ENCODE measurements at regions not wholly inside any gene's neighbourhood (a gene's known extent, or its start where the extent isn't known, plus 50 kb on each side); places are given as distances from the start of the nearest gene placed in this dataset.

DNA sequence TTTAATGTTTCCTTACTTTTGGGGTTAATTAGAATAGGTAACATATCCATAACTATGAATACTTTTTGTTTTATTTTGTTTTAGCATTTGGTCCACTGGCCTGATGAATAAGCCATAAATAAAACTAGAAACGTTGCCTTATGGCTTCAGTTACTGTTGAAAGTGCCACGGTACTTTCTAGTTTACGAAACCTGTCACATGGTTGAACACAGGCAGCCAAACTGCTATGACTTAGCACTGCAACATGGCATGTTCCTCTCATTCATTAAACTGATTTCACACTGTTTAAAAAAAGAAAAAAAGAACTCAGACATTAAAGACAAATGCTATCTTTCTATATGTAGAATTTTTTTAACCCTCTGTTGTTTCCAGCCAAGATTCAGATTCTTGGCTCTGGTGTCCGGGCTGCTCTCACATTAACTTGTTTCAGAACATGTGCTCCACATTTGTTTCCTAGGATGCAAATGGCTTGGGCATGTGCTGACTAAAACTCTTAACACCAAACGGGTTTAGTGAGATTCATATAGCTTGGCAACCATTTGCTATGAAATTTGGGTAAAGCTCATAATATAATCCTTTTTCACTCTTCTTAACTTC lies 323.9 kb upstream of the RND3 start:
- ATAC-seq, result no peak
- TF ChIP-seq GLIS3 (CRISPR knock-in tag; IDR thresholded peaks at IDR 0.05) (no peak), ZC3H10 (CRISPR knock-in tag; IDR thresholded peaks at IDR 0.05) (no peak), PPARA (CRISPR knock-in tag; IDR thresholded peaks at IDR 0.05; ENCODE audit: borderline replicate concordance) (no peak), SNAI2 (CRISPR knock-in tag; IDR thresholded peaks at IDR 0.05) (no peak), ZNF8 (CRISPR knock-in tag; IDR thresholded peaks at IDR 0.05) (no peak), TCF4 (CRISPR knock-in tag; IDR thresholded peaks at IDR 0.05; ENCODE audit: borderline replicate concordance) (no peak), ESRRG (CRISPR knock-in tag; IDR thresholded peaks at IDR 0.05) (no peak), ZFP30 (CRISPR knock-in tag; IDR thresholded peaks at IDR 0.05) (no peak), RARB (CRISPR knock-in tag; IDR thresholded peaks at IDR 0.05) (no peak), ZNF565 (CRISPR knock-in tag; conservative IDR thresholded peaks at IDR 0.05; ENCODE audit: low read depth) (no peak), CSDC2 (CRISPR knock-in tag; IDR thresholded peaks at IDR 0.05) (no peak), ARNTL (CRISPR knock-in tag; IDR thresholded peaks at IDR 0.05; ENCODE audit: borderline replicate concordance, low read depth) (no peak), OSR1 (CRISPR knock-in tag; IDR thresholded peaks at IDR 0.05) (no peak)
- TF ChIP-seq, protein P1, sequence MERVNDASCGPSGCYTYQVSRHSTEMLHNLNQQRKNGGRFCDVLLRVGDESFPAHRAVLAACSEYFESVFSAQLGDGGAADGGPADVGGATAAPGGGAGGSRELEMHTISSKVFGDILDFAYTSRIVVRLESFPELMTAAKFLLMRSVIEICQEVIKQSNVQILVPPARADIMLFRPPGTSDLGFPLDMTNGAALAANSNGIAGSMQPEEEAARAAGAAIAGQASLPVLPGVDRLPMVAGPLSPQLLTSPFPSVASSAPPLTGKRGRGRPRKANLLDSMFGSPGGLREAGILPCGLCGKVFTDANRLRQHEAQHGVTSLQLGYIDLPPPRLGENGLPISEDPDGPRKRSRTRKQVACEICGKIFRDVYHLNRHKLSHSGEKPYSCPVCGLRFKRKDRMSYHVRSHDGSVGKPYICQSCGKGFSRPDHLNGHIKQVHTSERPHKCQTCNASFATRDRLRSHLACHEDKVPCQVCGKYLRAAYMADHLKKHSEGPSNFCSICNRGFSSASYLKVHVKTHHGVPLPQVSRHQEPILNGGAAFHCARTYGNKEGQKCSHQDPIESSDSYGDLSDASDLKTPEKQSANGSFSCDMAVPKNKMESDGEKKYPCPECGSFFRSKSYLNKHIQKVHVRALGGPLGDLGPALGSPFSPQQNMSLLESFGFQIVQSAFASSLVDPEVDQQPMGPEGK (CRISPR knock-in tag; IDR thresholded peaks at IDR 0.05; ENCODE audit: borderline replicate concordance), result no peak
- TF ChIP-seq, protein P2, sequence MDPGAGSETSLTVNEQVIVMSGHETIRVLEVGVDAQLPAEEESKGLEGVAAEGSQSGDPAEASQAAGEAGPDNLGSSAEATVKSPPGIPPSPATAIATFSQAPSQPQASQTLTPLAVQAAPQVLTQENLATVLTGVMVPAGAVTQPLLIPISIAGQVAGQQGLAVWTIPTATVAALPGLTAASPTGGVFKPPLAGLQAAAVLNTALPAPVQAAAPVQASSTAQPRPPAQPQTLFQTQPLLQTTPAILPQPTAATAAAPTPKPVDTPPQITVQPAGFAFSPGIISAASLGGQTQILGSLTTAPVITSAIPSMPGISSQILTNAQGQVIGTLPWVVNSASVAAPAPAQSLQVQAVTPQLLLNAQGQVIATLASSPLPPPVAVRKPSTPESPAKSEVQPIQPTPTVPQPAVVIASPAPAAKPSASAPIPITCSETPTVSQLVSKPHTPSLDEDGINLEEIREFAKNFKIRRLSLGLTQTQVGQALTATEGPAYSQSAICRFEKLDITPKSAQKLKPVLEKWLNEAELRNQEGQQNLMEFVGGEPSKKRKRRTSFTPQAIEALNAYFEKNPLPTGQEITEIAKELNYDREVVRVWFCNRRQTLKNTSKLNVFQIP (CRISPR knock-in tag; IDR thresholded peaks at IDR 0.05; ENCODE audit: borderline replicate concordance, low read depth), result no peak
- TF ChIP-seq, protein P3, sequence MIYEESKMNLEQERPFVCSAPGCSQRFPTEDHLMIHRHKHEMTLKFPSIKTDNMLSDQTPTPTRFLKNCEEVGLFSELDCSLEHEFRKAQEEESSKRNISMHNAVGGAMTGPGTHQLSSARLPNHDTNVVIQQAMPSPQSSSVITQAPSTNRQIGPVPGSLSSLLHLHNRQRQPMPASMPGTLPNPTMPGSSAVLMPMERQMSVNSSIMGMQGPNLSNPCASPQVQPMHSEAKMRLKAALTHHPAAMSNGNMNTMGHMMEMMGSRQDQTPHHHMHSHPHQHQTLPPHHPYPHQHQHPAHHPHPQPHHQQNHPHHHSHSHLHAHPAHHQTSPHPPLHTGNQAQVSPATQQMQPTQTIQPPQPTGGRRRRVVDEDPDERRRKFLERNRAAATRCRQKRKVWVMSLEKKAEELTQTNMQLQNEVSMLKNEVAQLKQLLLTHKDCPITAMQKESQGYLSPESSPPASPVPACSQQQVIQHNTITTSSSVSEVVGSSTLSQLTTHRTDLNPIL (CRISPR knock-in tag; IDR thresholded peaks at IDR 0.05; ENCODE audit: low read depth), result no peak

DNA sequence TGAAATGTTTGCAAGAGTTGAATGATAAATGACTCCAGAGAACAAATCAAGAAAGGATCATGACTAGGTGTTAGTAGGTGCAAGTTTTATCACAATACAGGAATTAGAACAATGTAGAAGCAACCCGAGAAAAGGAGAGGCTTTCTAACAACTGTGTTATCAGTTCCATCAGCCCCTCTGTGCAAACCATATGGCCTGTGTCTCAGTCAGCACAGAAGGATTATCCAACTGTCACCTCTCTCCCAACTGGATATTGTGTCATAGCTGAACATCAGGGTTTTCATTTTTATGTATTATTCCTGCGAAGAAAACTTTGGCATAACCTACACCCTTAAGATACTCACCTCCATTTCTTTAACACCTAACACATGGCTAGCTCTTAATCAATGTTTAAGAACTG lies 321.6 kb upstream of the RND3 start:
- 0 out of 2 replicates have a peak, but pooled peaks have one; percentile 22 for TF ChIP-seq ZNF70 (CRISPR knock-in tag; IDR thresholded peaks at IDR 0.05)
- no peak for TF ChIP-seq GLIS3 (CRISPR knock-in tag; IDR thresholded peaks at IDR 0.05)
- TF ChIP-seq BACH2 (CRISPR knock-in tag; IDR thresholded peaks at IDR 0.05; ENCODE audit: borderline replicate concordance), result no peak
- TF ChIP-seq ARNTL (CRISPR knock-in tag; IDR thresholded peaks at IDR 0.05; ENCODE audit: borderline replicate concordance, low read depth), result no peak
- peak; percentile 22; the same call in 1 of the 2 replicates for TF ChIP-seq TCF4 (CRISPR knock-in tag; IDR thresholded peaks at IDR 0.05; ENCODE audit: borderline replicate concordance)
- ATAC-seq, result no peak

DNA sequence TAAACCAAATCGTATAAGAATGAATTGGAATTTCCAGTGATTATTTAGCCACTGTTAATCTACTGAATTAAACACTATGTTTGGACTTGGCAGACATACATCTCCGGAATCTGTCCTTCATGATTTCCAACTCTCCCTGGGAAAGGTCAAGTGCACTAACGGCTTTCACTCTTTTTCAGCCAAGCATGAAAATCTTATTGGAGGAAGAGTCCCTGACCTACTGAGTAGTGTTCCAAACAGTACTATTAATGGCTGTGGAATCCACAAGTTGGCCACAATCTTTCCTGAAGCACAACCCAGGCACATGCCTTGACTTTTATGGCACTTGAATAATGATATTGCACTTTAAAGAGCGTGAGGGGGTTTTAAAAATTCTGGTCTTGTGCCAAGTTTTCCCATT lies 318.9 kb upstream of the RND3 start:
- TF ChIP-seq ZNF70 (CRISPR knock-in tag; IDR thresholded peaks at IDR 0.05), result no peak
- TF ChIP-seq, protein P1 (CRISPR knock-in tag; IDR thresholded peaks at IDR 0.05; ENCODE audit: borderline replicate concordance), result no peak
- TF ChIP-seq ARNTL (CRISPR knock-in tag; IDR thresholded peaks at IDR 0.05; ENCODE audit: borderline replicate concordance, low read depth), result no peak
- ATAC-seq, result no peak

DNA sequence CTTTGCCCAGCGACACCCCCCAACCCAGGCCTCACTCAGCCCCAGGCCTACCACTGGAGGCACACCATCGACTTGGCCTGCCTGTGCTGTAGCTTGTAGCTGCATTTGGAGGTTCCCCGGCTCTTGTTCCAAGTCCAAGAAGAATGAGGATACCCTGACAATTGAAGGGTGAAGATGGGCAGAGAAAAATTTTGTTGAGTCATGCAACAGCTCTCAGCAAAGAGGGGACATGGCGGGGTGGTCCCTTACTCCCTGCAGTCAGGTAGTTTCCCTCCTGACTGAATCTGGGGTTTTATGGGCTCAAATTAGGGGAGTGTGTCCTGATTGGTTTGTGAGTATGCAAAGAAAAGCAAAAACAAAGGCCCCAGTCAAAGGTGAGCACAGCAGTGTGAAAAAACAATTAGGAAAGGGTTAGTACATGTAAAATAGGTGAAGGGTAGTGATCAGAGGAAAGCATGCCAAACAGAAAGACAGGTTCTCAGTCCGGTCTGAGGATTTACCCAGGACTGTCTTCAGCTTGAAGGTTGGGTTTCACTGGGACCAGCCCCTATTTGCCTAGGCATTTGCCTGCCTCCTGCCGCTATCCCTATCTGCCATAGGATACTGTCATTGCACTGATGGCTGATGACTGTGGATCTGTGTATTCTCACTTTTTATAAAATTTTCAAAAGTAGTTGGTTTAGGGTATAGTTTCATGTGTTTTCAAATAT lies 316.4 kb upstream of the RND3 start:
- ATAC-seq, result no peak
- TF ChIP-seq ESRRG (CRISPR knock-in tag; IDR thresholded peaks at IDR 0.05) (no peak), OSR1 (CRISPR knock-in tag; IDR thresholded peaks at IDR 0.05) (no peak), ARNTL (CRISPR knock-in tag; IDR thresholded peaks at IDR 0.05; ENCODE audit: borderline replicate concordance, low read depth) (no peak), TCF4 (CRISPR knock-in tag; IDR thresholded peaks at IDR 0.05; ENCODE audit: borderline replicate concordance) (no peak), ISL1 (CRISPR knock-in tag; IDR thresholded peaks at IDR 0.05) (no peak), ZNF565 (CRISPR knock-in tag; conservative IDR thresholded peaks at IDR 0.05; ENCODE audit: low read depth) (no peak), SNAI2 (CRISPR knock-in tag; IDR thresholded peaks at IDR 0.05) (no peak), ZNF8 (CRISPR knock-in tag; IDR thresholded peaks at IDR 0.05) (no peak)
- TF ChIP-seq, protein P1 (CRISPR knock-in tag; IDR thresholded peaks at IDR 0.05; ENCODE audit: borderline replicate concordance), result no peak
- TF ChIP-seq, protein P4, sequence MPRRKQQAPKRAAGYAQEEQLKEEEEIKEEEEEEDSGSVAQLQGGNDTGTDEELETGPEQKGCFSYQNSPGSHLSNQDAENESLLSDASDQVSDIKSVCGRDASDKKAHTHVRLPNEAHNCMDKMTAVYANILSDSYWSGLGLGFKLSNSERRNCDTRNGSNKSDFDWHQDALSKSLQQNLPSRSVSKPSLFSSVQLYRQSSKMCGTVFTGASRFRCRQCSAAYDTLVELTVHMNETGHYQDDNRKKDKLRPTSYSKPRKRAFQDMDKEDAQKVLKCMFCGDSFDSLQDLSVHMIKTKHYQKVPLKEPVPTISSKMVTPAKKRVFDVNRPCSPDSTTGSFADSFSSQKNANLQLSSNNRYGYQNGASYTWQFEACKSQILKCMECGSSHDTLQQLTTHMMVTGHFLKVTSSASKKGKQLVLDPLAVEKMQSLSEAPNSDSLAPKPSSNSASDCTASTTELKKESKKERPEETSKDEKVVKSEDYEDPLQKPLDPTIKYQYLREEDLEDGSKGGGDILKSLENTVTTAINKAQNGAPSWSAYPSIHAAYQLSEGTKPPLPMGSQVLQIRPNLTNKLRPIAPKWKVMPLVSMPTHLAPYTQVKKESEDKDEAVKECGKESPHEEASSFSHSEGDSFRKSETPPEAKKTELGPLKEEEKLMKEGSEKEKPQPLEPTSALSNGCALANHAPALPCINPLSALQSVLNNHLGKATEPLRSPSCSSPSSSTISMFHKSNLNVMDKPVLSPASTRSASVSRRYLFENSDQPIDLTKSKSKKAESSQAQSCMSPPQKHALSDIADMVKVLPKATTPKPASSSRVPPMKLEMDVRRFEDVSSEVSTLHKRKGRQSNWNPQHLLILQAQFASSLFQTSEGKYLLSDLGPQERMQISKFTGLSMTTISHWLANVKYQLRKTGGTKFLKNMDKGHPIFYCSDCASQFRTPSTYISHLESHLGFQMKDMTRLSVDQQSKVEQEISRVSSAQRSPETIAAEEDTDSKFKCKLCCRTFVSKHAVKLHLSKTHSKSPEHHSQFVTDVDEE (CRISPR knock-in tag; IDR thresholded peaks at IDR 0.05), result no peak
- TF ChIP-seq, protein P2 (CRISPR knock-in tag; IDR thresholded peaks at IDR 0.05; ENCODE audit: borderline replicate concordance, low read depth), result no peak
